ENCODE measurements at regions not wholly inside any gene's neighbourhood (a gene's known extent, or its start where the extent isn't known, plus 50 kb on each side); places are given as distances from the start of the nearest gene placed in this dataset.

DNA sequence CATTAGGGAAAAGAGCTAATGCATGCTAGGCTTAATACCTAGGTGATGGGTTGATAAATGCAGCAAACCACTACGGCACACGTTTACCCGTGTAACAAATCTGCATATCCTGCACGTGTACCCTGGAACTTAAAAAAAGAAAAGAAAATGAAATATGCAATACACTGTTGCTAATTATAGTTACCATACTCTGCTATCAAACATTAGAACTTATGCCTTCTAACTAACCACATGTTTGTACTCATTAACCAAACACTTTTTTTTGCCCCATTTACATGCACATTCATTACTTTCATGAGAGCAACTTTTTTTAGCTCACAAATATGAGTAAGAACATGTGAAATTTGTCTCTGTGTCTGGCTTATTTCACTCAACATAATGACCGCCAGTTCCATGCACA lies 253.1 kb downstream of the CGGBP1 start:
- no peak for TF ChIP-seq EZH2phosphoT487 (IDR thresholded peaks at IDR 0.05; ENCODE audit: borderline replicate concordance)
- TF ChIP-seq, protein P1, sequence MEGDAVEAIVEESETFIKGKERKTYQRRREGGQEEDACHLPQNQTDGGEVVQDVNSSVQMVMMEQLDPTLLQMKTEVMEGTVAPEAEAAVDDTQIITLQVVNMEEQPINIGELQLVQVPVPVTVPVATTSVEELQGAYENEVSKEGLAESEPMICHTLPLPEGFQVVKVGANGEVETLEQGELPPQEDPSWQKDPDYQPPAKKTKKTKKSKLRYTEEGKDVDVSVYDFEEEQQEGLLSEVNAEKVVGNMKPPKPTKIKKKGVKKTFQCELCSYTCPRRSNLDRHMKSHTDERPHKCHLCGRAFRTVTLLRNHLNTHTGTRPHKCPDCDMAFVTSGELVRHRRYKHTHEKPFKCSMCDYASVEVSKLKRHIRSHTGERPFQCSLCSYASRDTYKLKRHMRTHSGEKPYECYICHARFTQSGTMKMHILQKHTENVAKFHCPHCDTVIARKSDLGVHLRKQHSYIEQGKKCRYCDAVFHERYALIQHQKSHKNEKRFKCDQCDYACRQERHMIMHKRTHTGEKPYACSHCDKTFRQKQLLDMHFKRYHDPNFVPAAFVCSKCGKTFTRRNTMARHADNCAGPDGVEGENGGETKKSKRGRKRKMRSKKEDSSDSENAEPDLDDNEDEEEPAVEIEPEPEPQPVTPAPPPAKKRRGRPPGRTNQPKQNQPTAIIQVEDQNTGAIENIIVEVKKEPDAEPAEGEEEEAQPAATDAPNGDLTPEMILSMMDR (conservative IDR thresholded peaks at IDR 0.05; ENCODE audit: low read length) = no peak
- Histone ChIP-seq H3K36me3 (ENCODE audit: insufficient read depth, low read length) (no peaks in the 10 kb centered on the region), H4K20me1 (ENCODE audit: insufficient read depth, low read length, poor library complexity, severe bottlenecking) (no peaks in the 10 kb centered on the region), H3K79me2 (ENCODE audit: insufficient read depth, low read length) (no peaks in the 10 kb centered on the region), H3K4me3 (ENCODE audit: low read length, poor library complexity, severe bottlenecking) (no peak overlapping the region), H3K4me1 (ENCODE audit: insufficient read depth, low read length, poor library complexity, severe bottlenecking) (no peaks in the 10 kb centered on the region), H3K27me3 (ENCODE audit: insufficient read depth, low read length, poor library complexity, severe bottlenecking) (no peaks in the 10 kb centered on the region), H2AFZ (ENCODE audit: low read length) (no peak overlapping the region), H3K9me2 (replicated peaks; ENCODE audit: low read depth, low read length) (no peaks in the 10 kb centered on the region), H3K4me2 (ENCODE audit: low read depth, low read length, poor library complexity, severe bottlenecking) (no peak overlapping the region), H3K9me3 (ENCODE audit: insufficient read depth, low read depth, low read length) (no peaks in the 10 kb centered on the region), H3K9ac (ENCODE audit: low read depth, low read length, poor library complexity, severe bottlenecking) (no peak overlapping the region), H3F3A (ENCODE audit: low read depth) (no peaks in the 10 kb centered on the region)

DNA sequence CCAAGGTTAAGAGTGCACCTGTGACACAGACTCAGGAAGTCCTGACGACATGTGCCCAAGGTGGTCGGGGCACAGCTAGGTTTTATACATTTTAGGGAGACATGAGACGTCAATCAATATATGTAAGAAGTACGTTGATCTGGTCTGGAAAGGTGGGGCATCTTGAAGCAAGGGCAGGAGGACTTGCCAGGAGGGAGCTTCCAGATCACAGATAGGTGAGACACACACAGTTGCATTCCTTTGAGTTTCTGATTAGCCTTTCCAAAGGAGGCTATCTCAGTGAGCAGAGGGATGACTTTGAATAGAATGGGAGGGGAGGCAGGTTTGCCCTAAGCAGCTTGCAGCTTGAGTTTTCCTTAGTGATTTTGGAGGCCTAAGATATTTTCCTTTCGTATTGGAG lies 257.4 kb downstream of the CGGBP1 start:
- H3K27me3 ChIP-seq (ENCODE audit: insufficient read depth, low read length, poor library complexity, severe bottlenecking) = no peaks in the 10 kb centered on the region
- no peak overlapping the region for H3K4me2 ChIP-seq (ENCODE audit: low read depth, low read length, poor library complexity, severe bottlenecking)
- no peaks in the 10 kb centered on the region for H3K79me2 ChIP-seq (ENCODE audit: insufficient read depth, low read length)
- H3K9ac ChIP-seq (ENCODE audit: low read depth, low read length, poor library complexity, severe bottlenecking) = no peak overlapping the region
- no peaks in the 10 kb centered on the region for H3F3A ChIP-seq (ENCODE audit: low read depth)
- TF ChIP-seq, protein P1 (conservative IDR thresholded peaks at IDR 0.05; ENCODE audit: low read length) = no peak
- no peak for TF ChIP-seq EZH2phosphoT487 (IDR thresholded peaks at IDR 0.05; ENCODE audit: borderline replicate concordance)
- no peaks in the 10 kb centered on the region for H3K36me3 ChIP-seq (ENCODE audit: insufficient read depth, low read length)
- no peaks in the 10 kb centered on the region for H3K9me2 ChIP-seq (replicated peaks; ENCODE audit: low read depth, low read length)
- H3K4me1 ChIP-seq (ENCODE audit: insufficient read depth, low read length, poor library complexity, severe bottlenecking) = no peaks in the 10 kb centered on the region
- H3K4me3 ChIP-seq (ENCODE audit: low read length, poor library complexity, severe bottlenecking) = no peak overlapping the region
- no peaks in the 10 kb centered on the region for H4K20me1 ChIP-seq (ENCODE audit: insufficient read depth, low read length, poor library complexity, severe bottlenecking)
- H3K9me3 ChIP-seq (ENCODE audit: insufficient read depth, low read depth, low read length) = no peaks in the 10 kb centered on the region
- no peak overlapping the region for H2AFZ ChIP-seq (ENCODE audit: low read length)

DNA sequence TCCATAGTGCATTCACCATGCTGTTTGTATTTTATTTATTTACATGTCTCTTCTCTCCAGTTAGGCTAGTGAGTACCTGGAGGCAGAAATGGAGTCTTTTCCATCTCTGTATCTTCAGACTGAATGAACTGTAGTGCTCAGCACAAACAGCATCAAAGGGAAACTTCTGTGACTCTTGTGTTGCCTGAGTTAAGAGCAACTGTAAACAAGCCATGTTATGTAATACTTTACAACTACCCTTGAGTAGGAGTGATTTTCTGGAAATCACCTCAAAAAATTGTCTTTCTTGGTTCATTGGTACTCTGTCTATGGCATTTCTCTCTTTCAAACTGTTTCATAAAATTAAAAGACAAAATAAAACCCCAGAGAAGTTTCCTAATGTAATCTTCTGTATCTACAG lies 258.3 kb downstream of the CGGBP1 start:
- H3K9me3 ChIP-seq (ENCODE audit: insufficient read depth, low read depth, low read length) = no peaks in the 10 kb centered on the region
- no peak overlapping the region for H2AFZ ChIP-seq (ENCODE audit: low read length)
- H3K79me2 ChIP-seq (ENCODE audit: insufficient read depth, low read length) = no peaks in the 10 kb centered on the region
- no peak overlapping the region for H3K4me2 ChIP-seq (ENCODE audit: low read depth, low read length, poor library complexity, severe bottlenecking)
- no peak overlapping the region for H3K4me3 ChIP-seq (ENCODE audit: low read length, poor library complexity, severe bottlenecking)
- H3K9me2 ChIP-seq (replicated peaks; ENCODE audit: low read depth, low read length) = no peaks in the 10 kb centered on the region
- TF ChIP-seq EZH2phosphoT487 (IDR thresholded peaks at IDR 0.05; ENCODE audit: borderline replicate concordance) = no peak
- TF ChIP-seq, protein P1 (conservative IDR thresholded peaks at IDR 0.05; ENCODE audit: low read length) = no peak
- no peaks in the 10 kb centered on the region for H4K20me1 ChIP-seq (ENCODE audit: insufficient read depth, low read length, poor library complexity, severe bottlenecking)
- H3K27me3 ChIP-seq (ENCODE audit: insufficient read depth, low read length, poor library complexity, severe bottlenecking) = no peaks in the 10 kb centered on the region
- H3F3A ChIP-seq (ENCODE audit: low read depth) = no peaks in the 10 kb centered on the region
- H3K36me3 ChIP-seq (ENCODE audit: insufficient read depth, low read length) = no peaks in the 10 kb centered on the region
- H3K9ac ChIP-seq (ENCODE audit: low read depth, low read length, poor library complexity, severe bottlenecking) = no peak overlapping the region
- H3K4me1 ChIP-seq (ENCODE audit: insufficient read depth, low read length, poor library complexity, severe bottlenecking) = no peaks in the 10 kb centered on the region
